ENCODE measurements at regions not wholly inside any gene's neighbourhood (a gene's known extent, or its start where the extent isn't known, plus 50 kb on each side); places are given as distances from the start of the nearest gene placed in this dataset.
"Not testable (repeated sequence)": the region's sequence is repeated elsewhere in the genome, so short reads cannot be mapped to it uniquely, and the experiment has no call there.

DNA sequence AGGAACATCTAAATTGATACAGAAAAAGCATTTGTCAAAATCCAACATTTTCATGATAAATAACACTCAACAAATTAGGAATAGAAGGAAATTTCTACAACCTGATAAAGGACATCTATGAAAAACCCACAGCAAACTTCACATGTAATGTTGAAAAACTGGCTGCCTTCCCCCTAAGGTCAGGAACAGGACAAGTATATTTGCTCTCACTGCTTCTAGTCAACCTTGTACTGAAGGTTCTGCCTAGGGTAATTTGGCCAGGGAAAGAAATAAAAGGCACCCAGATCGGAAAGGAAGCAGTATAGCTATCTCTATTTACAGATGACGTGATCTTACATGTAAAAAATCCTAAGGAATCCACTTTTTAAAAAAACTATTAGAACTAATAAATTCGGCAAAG, 97.1 kb upstream of the USP9X start:
- no peak for DNase-seq
- Mint-ChIP-seq H3K9me3 (ENCODE audit: low read depth) (peaks cover 5% of the 10 kb centered on the region), H3K4me3 (no peak overlapping the region), H3K27me3 (no peaks in the 10 kb centered on the region), H3K4me1 (no peaks in the 10 kb centered on the region), H3K36me3 (peaks cover 2% of the 10 kb centered on the region), H3K27ac (no peak overlapping the region)
- no peak for ATAC-seq
- CTCF ChIA-PET, result no interaction called here

DNA sequence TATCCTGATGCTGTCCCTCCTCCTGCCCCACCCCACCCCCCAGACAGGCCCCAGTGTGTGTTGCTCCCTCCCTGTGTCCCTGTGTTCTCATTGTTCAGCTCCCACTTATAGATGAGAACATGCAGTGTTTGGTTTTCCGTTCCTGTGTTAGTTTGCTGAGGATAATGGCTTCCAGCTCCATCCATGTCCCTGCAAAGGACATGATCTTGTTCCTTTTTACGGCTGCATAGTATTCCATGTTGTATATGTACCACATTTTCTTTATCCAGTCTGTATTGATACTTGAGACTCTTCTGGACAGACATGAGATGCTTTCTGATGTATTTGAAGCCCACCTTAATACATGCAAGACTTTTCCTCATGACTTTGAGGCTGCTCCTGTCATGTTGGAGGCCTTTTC, 91.8 kb upstream of the USP9X start:
- H3K36me3 Mint-ChIP-seq; H3K4me3 Mint-ChIP-seq; H3K9me3 Mint-ChIP-seq (ENCODE audit: low read depth); H3K27ac Mint-ChIP-seq; DNase-seq; H3K27me3 Mint-ChIP-seq; ATAC-seq; H3K4me1 Mint-ChIP-seq; CTCF ChIA-PET: not testable (repeated sequence)

DNA sequence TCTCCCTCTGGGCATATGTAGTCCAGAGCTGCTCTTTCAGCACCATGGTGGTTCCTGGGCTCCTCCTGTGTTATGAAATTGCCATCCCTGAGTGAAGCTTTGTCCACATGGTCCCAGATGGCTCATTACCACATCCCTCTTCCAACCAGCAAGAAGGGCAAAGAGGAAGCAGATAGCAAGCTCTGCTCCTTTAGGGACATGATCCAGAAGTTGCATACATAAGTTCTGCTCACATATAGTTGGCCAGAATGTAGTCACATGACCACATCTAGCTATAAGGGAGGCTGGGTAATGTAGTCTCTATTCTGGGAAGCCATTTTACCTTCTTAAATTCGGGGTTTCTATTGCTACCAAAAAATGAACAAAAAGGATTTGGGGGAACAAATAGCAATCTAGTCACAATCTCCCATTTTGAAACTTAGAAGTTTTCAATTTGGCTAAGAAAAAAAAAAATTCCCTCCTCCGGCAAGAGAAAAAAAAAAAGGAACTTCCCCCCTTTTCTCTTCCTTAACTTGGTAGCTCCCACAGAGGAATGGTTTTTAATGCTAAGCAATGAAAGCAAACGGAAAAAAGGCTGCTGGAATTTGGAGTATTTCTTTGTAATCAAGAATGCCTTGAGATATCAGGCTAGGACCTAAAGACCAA, 88.2 kb upstream of the USP9X start:
- peaks cover 1% of the 10 kb centered on the region for H3K27me3 Mint-ChIP-seq
- no peak for ATAC-seq
- CTCF ChIA-PET, result no interaction called here

DNA sequence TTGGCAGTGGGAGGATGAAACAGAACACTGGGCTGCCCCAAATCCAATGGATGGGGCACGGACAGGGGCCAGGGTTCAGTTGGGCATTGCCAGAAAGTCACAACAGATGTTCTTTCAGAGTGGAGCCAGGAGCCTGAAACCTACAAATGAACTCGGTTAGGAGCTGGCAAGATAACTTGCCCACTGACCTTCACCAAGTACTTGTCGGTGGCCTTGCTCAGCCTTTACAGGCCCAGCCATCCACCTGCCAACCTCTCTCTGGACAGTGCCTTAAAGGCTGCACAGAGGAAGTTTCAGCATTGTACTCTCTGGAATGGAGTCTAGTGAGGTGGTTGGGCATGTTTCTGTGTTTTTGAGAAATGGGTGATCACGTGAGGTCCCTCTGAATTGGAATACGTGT, 87.1 kb upstream of the USP9X start:
- DNase-seq (no peak), ATAC-seq (no peak)
- CTCF ChIA-PET, result no interaction called here
- Mint-ChIP-seq H3K4me3 (no peak overlapping the region), H3K9me3 (ENCODE audit: low read depth) (no peaks in the 10 kb centered on the region), H3K4me1 (no peaks in the 10 kb centered on the region), H3K27me3 (peaks cover 6% of the 10 kb centered on the region), H3K36me3 (no peaks in the 10 kb centered on the region), H3K27ac (no peak overlapping the region)

More for the DNA sequence above, 88.2 kb upstream of the USP9X start:
- Mint-ChIP-seq H3K4me3 (no peak overlapping the region), H3K9me3 (ENCODE audit: low read depth) (no peaks in the 10 kb centered on the region), H3K27ac (no peak overlapping the region), H3K4me1 (no peaks in the 10 kb centered on the region), H3K36me3 (no peaks in the 10 kb centered on the region)
- DNase-seq, result no peak

- Mint-ChIP-seq H3K27me3 (peaks cover 6% of the 10 kb centered on the region), H3K36me3 (no peaks in the 10 kb centered on the region), H3K9me3 (ENCODE audit: low read depth) (no peaks in the 10 kb centered on the region), H3K4me1 (peaks cover 6% of the 10 kb centered on the region), H3K4me3 (no peak overlapping the region), H3K27ac (no peak overlapping the region)
- CTCF ChIA-PET, result no interaction called here
- DNase-seq (no peak), ATAC-seq (no peak)
Observed at GRCh38 chrX:41001327-41001726, 83.9 kb upstream of the USP9X start.

DNA sequence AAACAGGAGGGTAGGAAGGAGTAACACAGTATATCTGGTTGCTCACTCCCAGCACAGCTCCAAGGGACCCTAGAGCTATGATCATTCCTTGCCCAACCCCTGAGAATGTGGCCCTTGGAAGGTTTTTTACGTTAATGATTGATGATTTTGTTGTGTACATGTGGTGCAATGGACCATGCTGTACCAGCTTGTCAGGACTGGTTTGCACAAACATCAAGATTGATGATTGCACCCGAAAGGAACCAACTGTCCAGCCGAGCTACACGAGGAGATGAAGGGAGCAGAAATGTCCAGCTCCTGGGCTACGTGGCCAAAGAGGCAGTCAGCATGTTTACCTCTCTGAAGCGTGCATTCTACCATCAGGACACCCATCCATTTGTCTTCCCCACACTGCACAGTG, 83.2 kb upstream of the USP9X start:
- ATAC-seq (no peak), DNase-seq (no peak)
- H3K4me1 Mint-ChIP-seq, result peaks cover 6% of the 10 kb centered on the region
- H3K27me3 Mint-ChIP-seq, result peaks cover 6% of the 10 kb centered on the region
- no peaks in the 10 kb centered on the region for H3K9me3 Mint-ChIP-seq (ENCODE audit: low read depth)
- CTCF ChIA-PET, result no interaction called here
- H3K27ac Mint-ChIP-seq, result no peak overlapping the region
- no peaks in the 10 kb centered on the region for H3K36me3 Mint-ChIP-seq
- no peak overlapping the region for H3K4me3 Mint-ChIP-seq

DNA sequence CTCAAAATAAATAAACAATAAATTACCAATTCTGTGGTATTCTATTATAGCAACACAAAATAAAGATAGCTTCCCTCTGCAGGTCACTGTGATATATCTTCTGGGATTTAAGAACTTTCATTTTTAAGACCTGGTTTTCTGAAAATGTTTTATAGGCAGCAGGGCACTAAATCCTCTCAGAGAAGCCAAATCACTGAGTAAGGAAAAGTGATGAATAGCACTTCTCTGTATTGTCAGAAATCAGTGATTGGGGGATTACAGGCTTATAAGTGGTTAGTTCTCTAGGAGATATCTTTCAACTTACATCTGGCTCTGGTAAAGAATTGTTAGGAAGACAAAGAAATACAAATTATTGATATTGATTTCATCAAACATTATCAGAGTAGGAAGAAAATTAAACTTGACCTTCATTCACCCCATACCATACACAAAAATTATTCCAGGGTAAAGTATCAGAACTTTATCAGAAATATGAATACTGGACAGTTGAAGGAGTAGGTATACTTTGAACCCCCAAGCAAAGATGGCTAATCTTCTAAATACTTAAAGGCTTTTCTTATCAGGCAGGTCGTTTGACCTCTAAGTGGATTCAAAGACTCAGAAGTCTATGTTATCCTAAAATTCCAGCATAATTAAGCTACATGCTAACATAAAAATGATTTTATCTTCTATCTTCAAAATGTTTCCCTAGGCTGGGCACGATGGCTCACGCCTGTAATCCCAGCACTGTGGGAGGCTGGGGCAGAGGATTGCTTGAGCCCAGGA, 81.6 kb upstream of the USP9X start:
- DNase-seq (no peak), ATAC-seq (no peak)
- peaks cover 9% of the 10 kb centered on the region for H3K27me3 Mint-ChIP-seq
- no peaks in the 10 kb centered on the region for H3K36me3 Mint-ChIP-seq
- no peak overlapping the region for H3K4me3 Mint-ChIP-seq
- H3K27ac Mint-ChIP-seq, result no peak overlapping the region
- H3K9me3 Mint-ChIP-seq (ENCODE audit: low read depth), result no peaks in the 10 kb centered on the region
- CTCF ChIA-PET, result no interaction called here
- H3K4me1 Mint-ChIP-seq, result peaks cover 6% of the 10 kb centered on the region

DNA sequence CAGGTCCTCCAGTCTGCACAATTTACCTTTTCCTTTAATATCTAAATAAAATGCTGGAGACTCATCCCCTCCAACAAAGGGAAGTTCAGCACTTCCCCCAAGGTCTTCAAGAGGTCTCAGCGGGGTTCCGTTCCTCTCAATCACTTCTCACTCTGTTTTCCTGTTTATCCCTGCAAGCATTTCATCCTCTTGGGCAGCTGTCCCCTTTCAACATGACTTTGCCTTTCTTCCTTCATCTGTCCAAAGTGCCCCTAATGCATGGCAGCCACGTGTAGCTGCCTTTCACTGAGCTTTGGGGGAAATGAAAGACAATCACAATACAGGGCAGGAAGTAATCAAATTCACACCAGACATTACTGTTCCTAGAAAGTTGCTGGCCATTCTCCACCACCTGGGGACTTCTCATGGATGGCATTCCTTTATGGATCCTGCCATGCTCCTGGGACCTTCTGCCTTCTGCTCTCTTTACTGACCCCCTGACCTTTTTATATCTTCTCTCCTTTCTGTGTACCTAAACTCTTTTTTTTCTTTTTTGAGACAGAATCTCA, 79.7 kb upstream of the USP9X start:
- ATAC-seq (no peak), DNase-seq (no peak)
- H3K9me3 Mint-ChIP-seq (ENCODE audit: low read depth), result no peaks in the 10 kb centered on the region
- H3K36me3 Mint-ChIP-seq, result peaks cover 1% of the 10 kb centered on the region
- no peak overlapping the region for H3K27ac Mint-ChIP-seq
- H3K4me3 Mint-ChIP-seq, result no peak overlapping the region
- CTCF ChIA-PET, result no interaction called here
- peaks cover 13% of the 10 kb centered on the region for H3K4me1 Mint-ChIP-seq
- peaks cover 9% of the 10 kb centered on the region for H3K27me3 Mint-ChIP-seq

DNA sequence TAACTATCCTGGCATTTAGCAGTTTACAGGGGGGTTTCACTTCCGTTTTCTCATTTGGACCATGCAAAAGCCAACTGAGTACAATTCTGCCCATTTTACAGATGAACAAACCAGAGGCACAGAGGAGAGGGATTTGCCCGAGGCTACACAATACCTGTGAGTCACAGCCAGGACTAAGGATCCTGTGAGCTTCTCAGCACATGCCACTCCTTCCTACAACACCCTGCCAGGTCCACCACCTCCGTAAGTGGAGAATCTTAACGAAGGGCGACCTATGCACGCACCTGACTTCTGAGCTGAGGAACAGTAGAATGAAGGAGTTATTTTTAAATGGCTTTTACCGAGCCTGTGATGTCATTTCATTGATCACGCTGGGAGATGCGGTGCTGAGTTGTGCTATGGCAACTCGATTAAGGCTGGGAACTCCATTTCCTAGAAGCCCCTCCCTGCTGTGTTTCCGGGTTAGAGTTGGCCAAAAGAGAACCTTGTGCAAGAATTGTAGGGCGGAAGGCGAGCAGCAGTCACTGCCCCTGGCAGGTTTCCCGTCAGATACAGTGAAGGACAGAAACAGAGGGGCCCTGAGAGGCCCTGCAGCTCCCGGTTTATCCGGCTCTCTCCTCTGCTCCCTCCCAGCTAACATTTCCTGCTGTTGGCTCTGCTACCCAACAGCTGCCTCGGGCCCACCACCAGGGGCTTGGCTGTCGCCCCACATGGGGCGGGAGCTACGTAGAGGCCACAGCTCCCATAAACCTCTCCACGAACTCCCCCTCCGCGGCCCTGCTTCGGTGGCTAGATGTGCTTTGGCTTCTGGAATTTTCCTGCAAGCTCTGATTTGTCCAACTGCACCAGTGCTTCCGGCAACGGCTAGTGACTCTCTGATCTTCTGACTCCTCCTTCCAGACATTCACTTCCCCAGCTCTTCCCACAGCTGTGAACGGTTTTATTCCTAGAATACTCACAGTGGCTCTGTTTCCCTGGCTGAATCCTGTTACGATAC, 75.1 kb upstream of the USP9X start:
- Mint-ChIP-seq H3K27ac (peak overlapping the region; percentile 85), H3K4me1 (peaks cover 26% of the 10 kb centered on the region), H3K36me3 (peaks cover 3% of the 10 kb centered on the region), H3K27me3 (peaks cover 3% of the 10 kb centered on the region), H3K4me3 (peak overlapping the region; percentile 70), H3K9me3 (ENCODE audit: low read depth) (no peaks in the 10 kb centered on the region)
- CTCF ChIA-PET, result interaction anchor here (0.7 to 1.9 kb wide), 3 partner anchors 27 to 107 kb away, joined by 3 to 8 read pairs (median 4); no protein-coding TSS in a partner anchor
- peak; percentile 80 for DNase-seq
- peak; percentile 93 for ATAC-seq

DNA sequence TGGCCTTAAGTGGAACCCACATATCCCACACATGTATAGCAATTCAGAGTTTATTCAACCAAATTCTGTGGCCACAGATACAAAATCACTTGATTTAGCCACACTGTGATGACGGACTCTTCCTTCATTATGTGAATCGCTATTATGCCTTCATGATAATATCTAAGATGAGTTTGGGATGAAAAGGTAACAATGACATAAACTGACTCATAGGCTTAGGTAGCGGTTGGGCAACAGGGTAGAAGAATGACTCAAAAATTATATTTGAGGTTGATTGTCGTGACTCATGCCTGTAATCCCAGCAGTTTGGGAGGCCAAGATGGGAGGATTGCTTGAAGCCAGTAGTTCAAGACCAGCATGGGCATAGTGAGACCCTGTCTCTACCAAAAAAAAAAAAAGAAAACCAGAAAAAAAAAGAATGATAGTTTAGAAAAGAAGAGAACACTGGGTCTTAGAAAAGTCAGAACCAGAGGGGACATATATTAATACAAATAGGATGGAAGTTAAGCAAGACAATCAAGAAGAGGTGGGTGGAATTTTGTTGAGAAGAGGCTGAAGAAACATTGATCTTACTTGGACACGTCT, 70.4 kb upstream of the USP9X start:
- Mint-ChIP-seq H3K4me3 (no peak overlapping the region), H3K36me3 (peaks cover 2% of the 10 kb centered on the region), H3K9me3 (ENCODE audit: low read depth) (no peaks in the 10 kb centered on the region), H3K4me1 (peaks cover 20% of the 10 kb centered on the region), H3K27me3 (no peaks in the 10 kb centered on the region), H3K27ac (no peak overlapping the region)
- CTCF ChIA-PET, result no interaction called here
- no peak for DNase-seq
- no peak for ATAC-seq

GRCh38 chrX:41017785-41018184, 67.5 kb upstream of the USP9X start:
- H3K36me3 Mint-ChIP-seq; CTCF ChIA-PET; H3K27ac Mint-ChIP-seq; H3K27me3 Mint-ChIP-seq; DNase-seq; H3K4me3 Mint-ChIP-seq; ATAC-seq; H3K9me3 Mint-ChIP-seq (ENCODE audit: low read depth): not testable (repeated sequence)
- peaks cover 11% of the 10 kb centered on the region for H3K4me1 Mint-ChIP-seq

DNA sequence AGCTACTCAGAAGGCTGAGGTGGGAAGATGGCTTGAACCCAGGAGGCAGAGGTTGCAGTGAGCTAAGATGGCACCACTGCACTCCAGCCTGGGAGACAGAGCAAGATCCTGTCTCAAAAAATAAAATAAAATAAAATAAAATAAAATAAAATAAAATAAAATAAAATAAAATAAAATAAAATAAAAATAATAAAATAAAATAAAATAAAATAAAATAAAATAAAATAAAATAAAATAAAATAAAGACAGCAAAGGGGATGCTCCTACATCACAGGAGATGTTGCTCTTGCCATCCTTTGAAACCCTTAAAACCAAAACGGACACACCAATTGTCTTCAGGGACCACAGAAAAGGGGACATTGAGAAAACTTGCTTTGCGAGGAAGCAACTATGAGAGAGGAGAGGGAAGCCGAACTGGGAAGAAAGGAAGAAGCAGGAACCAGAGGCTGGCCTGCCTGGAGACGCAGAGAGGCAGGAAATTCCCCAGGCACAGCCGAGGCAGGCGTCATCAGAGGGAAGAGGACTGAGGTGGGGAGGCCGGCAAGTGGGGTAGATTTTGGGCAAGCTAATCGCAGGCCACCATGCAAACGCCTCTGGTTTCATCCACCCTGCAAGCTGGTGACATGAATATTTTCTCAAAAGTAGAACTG, 66.7 kb upstream of the USP9X start:
- H3K36me3 Mint-ChIP-seq; H3K27me3 Mint-ChIP-seq; ATAC-seq; DNase-seq; H3K27ac Mint-ChIP-seq; H3K9me3 Mint-ChIP-seq (ENCODE audit: low read depth); CTCF ChIA-PET; H3K4me3 Mint-ChIP-seq: not testable (repeated sequence)
- peaks cover 11% of the 10 kb centered on the region for H3K4me1 Mint-ChIP-seq

- CTCF ChIA-PET, result no interaction called here
- DNase-seq (no peak), ATAC-seq (no peak)
- no peaks in the 10 kb centered on the region for H3K9me3 Mint-ChIP-seq (ENCODE audit: low read depth)
- no peaks in the 10 kb centered on the region for H3K36me3 Mint-ChIP-seq
- no peak overlapping the region for H3K4me3 Mint-ChIP-seq
- H3K27ac Mint-ChIP-seq, result no peak overlapping the region
- peaks cover 11% of the 10 kb centered on the region for H3K4me1 Mint-ChIP-seq
- H3K27me3 Mint-ChIP-seq, result no peaks in the 10 kb centered on the region
Observed at GRCh38 chrX:41019041-41019392, 66.2 kb upstream of the USP9X start.
